Stimulated activated memory B cell treated with anti-CD40 and anti-IgM and Interleukin-4, amounts not matched to agents 10 μg/mL and 1 μg/mL and 100 μg/mL, for 72 hours (primary cell): ENCODE measurements at regions not wholly inside any gene's neighbourhood (a gene's known extent, or its start where the extent isn't known, plus 50 kb on each side); places are given as distances from the start of the nearest gene placed in this dataset.
"Not testable (repeated sequence)": the region's sequence is repeated elsewhere in the genome, so short reads cannot be mapped to it uniquely, and the experiment has no call there.

Source experiments
- ATAC-seq: fragments of 150-1000 bp; cut with Tn5 transposase; 2 replicates; pipeline ENCODE4 v1.10.0; 2021
- H3K27ac Mint-ChIP-seq: one replicate; pipeline ENCODE4 v1.8.0; 2022; ENCODE audit warnings: mild to moderate bottlenecking, mixed read lengths
- H3K27me3 Mint-ChIP-seq: one replicate; pipeline ENCODE4 v1.8.0; 2022; ENCODE audit warnings: mixed read lengths
- H3K36me3 Mint-ChIP-seq: one replicate; pipeline ENCODE4 v1.8.0; 2022; ENCODE audit warnings: mixed read lengths
- H3K4me1 Mint-ChIP-seq: one replicate; pipeline ENCODE4 v1.8.0; 2022; ENCODE audit warnings: mixed read lengths
- H3K4me3 Mint-ChIP-seq: one replicate; pipeline ENCODE4 v1.8.0; 2022; ENCODE audit warnings: mild to moderate bottlenecking, moderate library complexity, mixed read lengths
- H3K9me3 Mint-ChIP-seq: one replicate; pipeline ENCODE4 v1.8.0; 2022; ENCODE audit warnings: mixed read lengths

DNA sequence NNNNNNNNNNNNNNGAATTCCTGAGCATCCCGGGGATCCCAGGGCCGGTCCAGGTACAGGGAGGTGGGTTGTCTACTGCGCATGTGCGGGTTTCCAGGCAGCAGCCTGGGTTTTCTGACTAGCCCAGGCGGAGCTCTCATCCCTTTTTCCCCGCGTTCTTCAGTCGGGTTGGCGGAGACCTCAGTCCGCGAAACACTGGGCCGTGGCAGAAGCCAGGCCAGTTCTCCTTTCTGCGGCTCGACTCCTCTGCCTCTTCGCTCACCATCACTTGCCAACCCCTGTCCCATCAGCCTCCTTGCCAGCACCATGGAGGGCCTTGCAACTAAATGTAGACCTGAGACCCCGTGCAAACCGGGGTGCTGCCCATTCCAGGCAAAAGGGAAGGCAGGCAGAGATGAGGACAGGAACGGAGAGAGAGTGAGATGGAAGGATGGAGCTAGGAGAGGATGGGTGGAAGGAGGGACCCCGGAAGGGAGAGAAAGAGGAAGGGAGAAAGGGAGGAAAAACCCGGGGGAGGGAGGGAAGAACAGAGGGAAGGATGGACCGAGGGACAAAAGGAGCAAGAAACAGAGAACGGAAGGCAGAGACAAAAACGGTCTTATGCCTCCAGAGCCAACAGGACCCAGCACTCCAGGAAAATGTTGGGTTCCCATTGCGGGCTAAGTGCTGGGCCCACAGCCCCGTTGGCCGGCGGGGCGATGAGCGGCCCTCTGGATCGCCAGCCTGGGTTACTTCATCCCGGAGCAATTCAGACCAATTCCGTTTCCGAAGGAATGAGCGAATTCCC is 445.4 kb upstream of the DEFB115 start:
- no peaks in the 10 kb centered on the region for H3K36me3 Mint-ChIP-seq
- peaks cover 8% of the 10 kb centered on the region for H3K27me3 Mint-ChIP-seq
- no peak overlapping the region for H3K27ac Mint-ChIP-seq
- H3K9me3 Mint-ChIP-seq = peaks cover 8% of the 10 kb centered on the region
- ATAC-seq = peak; percentile 74
- H3K4me3 Mint-ChIP-seq = no peak overlapping the region
- H3K4me1 Mint-ChIP-seq = no peaks in the 10 kb centered on the region

GRCh38 chr20:30812739-30813411 is 444.6 kb upstream of the DEFB115 start:
- no peak overlapping the region for H3K27ac Mint-ChIP-seq
- ATAC-seq = no peak
- no peak overlapping the region for H3K4me3 Mint-ChIP-seq
- H3K9me3 Mint-ChIP-seq = peaks cover 8% of the 10 kb centered on the region
- no peaks in the 10 kb centered on the region for H3K36me3 Mint-ChIP-seq
- peaks cover 8% of the 10 kb centered on the region for H3K27me3 Mint-ChIP-seq
- H3K4me1 Mint-ChIP-seq = no peaks in the 10 kb centered on the region

DNA sequence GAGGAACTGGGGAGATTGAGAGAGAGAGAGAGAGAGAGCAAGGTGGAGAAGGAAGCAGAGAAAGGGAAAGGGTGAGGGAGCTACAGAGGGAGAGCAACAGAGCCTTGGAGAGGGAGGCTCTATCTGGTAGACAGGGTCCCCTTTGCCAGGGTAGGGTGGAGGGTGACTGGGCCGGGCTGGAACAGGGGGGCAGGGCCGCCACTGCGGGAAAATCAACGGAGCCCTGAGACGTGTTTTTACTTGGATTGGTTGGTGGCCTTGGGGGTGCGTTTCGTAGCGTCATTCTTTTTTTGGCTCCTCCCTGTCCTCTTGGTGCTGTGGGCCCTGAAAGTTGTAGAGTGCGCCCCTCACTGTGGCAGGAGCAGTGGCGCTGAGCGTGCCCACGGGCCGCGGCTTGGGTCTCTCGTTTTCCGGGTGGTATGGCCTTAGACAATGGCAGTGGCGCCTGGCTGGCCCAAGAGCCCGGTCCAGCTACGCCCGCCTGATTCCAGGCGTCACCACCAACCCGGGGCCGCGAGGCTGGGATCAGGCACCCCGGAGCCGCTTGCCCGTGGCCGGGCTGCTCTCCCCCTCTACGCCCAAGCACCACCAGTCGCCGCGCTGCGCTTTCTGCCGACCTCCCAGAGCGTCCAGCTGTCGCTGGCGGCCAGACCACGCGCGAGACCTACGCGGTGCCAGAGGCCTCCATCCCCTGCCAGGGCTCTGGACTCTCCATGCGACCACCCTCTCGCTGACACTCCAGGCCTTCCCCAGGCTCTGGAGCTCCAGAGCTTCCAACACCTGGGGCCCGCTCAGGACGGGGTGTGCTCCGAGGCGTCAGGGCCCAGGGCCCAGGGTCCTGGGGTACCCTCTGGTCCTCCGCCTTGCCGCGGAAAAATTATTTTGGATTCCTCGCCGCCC is 443.8 kb upstream of the DEFB115 start:
- H3K9me3 Mint-ChIP-seq, H3K4me3 Mint-ChIP-seq, H3K4me1 Mint-ChIP-seq, H3K36me3 Mint-ChIP-seq, H3K27me3 Mint-ChIP-seq, H3K27ac Mint-ChIP-seq: not testable (repeated sequence)
- ATAC-seq = peak; percentile 66

DNA sequence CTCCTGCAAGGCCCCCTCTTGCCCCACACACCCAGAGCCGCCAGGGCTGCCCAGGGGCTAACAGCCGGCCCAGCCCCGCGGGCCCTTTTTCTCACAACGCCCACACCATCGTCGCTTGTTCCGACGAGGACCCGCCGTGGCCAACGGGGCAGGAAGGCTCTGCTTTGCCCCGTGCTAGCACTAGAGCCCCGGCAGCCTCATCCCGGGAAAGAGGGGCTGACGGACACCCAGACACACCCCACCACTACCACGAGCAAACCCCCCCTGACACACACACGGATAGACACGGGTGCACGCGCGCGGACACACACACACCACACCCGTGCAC is 443.2 kb upstream of the DEFB115 start:
- not testable (repeated sequence) for H3K36me3 Mint-ChIP-seq, H3K9me3 Mint-ChIP-seq, H3K27ac Mint-ChIP-seq, H3K4me1 Mint-ChIP-seq, H3K27me3 Mint-ChIP-seq, H3K4me3 Mint-ChIP-seq
- peak; percentile 48 for ATAC-seq

DNA sequence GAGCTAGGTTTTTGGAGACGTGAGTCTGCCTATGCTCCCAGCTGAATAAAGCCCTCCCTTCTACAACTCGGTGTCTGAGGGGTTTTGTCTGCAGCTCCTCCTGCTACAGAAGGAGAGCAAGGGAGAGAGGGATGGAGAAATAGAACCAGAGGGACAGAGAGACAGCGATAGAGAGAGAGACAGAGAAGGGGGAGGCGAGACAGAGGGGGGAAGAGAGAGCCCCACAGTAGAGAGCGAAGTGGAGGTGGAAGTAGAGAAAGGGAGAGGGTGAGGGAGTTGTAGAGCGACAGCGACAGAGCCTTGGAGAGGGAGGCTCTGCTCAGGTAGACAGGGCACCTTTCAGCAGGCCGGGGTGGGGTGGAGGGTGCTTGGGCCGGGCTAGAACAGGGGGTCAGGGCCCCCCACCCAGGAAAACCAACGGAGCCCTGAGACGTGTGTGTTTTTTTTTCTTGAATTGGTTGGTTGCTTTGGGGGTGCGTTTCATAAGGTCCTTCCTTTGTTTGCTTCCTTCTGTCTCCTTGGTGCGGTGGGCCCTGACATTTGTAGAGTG is 442.4 kb upstream of the DEFB115 start:
- H3K9me3 Mint-ChIP-seq, H3K36me3 Mint-ChIP-seq, H3K27ac Mint-ChIP-seq, H3K4me1 Mint-ChIP-seq, H3K4me3 Mint-ChIP-seq, H3K27me3 Mint-ChIP-seq: not testable (repeated sequence)
- peak; percentile 37 for ATAC-seq

DNA sequence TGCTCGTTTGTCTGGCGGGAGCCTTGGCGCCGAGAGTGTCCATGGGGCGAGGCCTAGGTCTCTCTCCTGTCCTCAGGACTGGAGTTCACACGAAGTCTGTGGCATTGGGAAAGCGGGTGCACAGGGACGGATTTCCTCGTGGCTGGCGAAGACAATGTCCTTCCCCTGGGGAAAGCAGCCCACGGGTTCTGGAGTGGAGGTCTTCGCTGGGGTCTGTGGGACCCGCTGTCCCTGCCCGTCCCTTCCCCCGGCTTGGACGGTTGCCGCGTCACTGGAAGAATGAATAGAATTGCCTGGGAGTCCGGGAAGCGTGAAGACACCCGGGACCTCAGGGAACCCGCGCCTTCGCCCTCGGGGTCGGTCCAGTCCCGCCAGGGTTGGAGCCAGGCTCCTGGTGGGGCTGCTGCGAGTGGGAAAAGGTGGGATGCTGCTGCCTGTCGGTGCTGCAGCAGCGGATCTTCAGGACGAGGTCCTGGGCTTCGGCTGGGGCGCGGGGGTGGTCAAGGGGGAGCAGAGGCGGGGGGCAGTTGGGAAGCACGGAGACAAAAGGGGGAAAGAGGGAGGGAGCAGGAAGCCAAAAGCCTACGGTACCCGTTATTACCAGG is 441.8 kb upstream of the DEFB115 start:
- Mint-ChIP-seq H3K4me3 (no peak overlapping the region), H3K36me3 (no peaks in the 10 kb centered on the region), H3K27ac (no peak overlapping the region), H3K4me1 (no peaks in the 10 kb centered on the region), H3K27me3 (peaks cover 8% of the 10 kb centered on the region), H3K9me3 (peaks cover 8% of the 10 kb centered on the region)
- ATAC-seq = peak; percentile 43

DNA sequence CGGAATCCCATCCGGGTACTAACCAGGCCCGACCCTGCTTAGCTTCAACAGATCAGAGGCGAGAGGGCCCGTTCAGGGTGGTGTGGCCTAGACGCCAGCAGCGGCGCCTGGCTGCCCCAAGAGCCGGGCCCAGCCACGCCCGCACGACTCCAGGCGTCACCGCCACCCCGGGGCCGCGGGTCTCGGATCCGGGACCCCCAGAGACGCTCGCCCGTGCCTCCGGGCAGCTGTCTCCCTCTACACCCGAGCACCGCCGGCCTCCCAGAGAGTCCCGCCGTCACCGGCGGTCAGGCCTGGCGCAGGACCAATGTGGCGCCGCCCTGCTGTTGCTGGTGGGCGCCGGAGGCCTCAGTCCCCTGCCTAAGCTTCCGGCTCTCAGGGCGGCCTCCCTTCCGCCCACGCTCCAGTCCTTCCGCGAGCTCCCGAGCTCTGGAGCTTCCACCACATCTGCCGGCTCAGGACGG is 441.2 kb upstream of the DEFB115 start:
- Mint-ChIP-seq H3K27me3 (peaks cover 8% of the 10 kb centered on the region), H3K9me3 (peaks cover 8% of the 10 kb centered on the region), H3K36me3 (no peaks in the 10 kb centered on the region), H3K4me3 (no peak overlapping the region), H3K4me1 (no peaks in the 10 kb centered on the region), H3K27ac (no peak overlapping the region)
- peak; percentile 45 for ATAC-seq

- not testable (repeated sequence) for H3K4me1 Mint-ChIP-seq, H3K36me3 Mint-ChIP-seq, ATAC-seq, H3K9me3 Mint-ChIP-seq, H3K27ac Mint-ChIP-seq, H3K27me3 Mint-ChIP-seq, H3K4me3 Mint-ChIP-seq
Observed at GRCh38 chr20:30821615-30822014, 435.8 kb upstream of the DEFB115 start.

GRCh38 chr20:30824666-30825065 is 432.8 kb upstream of the DEFB115 start:
- H3K4me1 Mint-ChIP-seq, H3K27ac Mint-ChIP-seq, H3K4me3 Mint-ChIP-seq, ATAC-seq, H3K36me3 Mint-ChIP-seq, H3K9me3 Mint-ChIP-seq, H3K27me3 Mint-ChIP-seq: not testable (repeated sequence)

GRCh38 chr20:30845923-30846322 is 411.5 kb upstream of the DEFB115 start:
- ATAC-seq, H3K4me3 Mint-ChIP-seq, H3K9me3 Mint-ChIP-seq, H3K27me3 Mint-ChIP-seq, H3K36me3 Mint-ChIP-seq, H3K27ac Mint-ChIP-seq, H3K4me1 Mint-ChIP-seq: not testable (repeated sequence)

GRCh38 chr20:30868271-30868670 is 389.2 kb upstream of the DEFB115 start:
- not testable (repeated sequence) for H3K27me3 Mint-ChIP-seq, H3K4me3 Mint-ChIP-seq, H3K27ac Mint-ChIP-seq, H3K4me1 Mint-ChIP-seq, H3K36me3 Mint-ChIP-seq
- H3K9me3 Mint-ChIP-seq = peaks cover 15% of the 10 kb centered on the region
- peak; percentile 34 for ATAC-seq

- not testable (repeated sequence) for ATAC-seq, H3K27ac Mint-ChIP-seq, H3K27me3 Mint-ChIP-seq, H3K36me3 Mint-ChIP-seq, H3K4me3 Mint-ChIP-seq, H3K4me1 Mint-ChIP-seq
- H3K9me3 Mint-ChIP-seq = peaks cover 20% of the 10 kb centered on the region
Observed at GRCh38 chr20:30871127-30871526, 386.3 kb upstream of the DEFB115 start.

DNA sequence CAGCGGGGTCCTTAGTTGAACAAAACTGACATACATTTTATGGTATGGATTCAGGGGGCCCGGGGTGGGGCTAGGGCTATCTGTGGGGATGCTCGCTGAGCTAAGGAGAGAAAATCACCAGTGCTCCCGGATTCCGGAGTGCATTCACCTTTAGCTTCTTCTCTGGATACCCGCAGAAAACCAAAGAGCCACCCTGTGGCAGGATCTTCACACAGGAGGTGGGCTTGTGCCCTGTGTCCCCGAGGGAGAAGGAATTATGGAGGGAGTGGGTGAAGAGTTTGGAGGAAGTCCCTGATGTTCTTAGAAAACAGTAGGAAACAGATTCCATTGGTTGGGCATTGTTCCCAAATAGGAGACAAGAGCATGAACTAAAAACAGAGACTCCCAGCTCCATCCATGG is 385.2 kb upstream of the DEFB115 start:
- ATAC-seq, H3K27me3 Mint-ChIP-seq, H3K27ac Mint-ChIP-seq, H3K36me3 Mint-ChIP-seq, H3K4me3 Mint-ChIP-seq, H3K4me1 Mint-ChIP-seq: not testable (repeated sequence)
- peaks cover 24% of the 10 kb centered on the region for H3K9me3 Mint-ChIP-seq

- H3K36me3 Mint-ChIP-seq, ATAC-seq, H3K4me3 Mint-ChIP-seq, H3K27ac Mint-ChIP-seq, H3K27me3 Mint-ChIP-seq, H3K4me1 Mint-ChIP-seq: not testable (repeated sequence)
- H3K9me3 Mint-ChIP-seq = peaks cover 24% of the 10 kb centered on the region
Observed at GRCh38 chr20:30875868-30876267, 381.6 kb upstream of the DEFB115 start.

DNA sequence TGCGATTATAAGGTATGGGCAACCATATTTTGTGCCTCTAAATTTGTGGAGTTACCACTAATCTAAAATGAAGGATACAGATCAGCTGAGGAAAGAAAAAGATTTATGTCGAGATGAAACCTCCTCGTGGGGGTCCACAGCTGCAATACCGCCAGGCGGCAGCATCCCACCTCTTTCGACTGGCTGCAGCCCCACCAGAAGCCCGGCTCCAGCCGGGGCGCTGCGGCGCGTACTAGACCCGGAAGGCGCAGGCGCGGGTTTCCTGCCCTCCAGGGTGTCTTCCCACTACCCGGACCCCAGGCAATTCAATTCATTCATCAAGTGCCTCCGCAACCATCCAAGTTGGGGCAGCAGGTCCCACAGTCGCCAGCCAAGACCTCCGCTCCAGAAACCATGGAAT is 366.1 kb upstream of the DEFB115 start:
- not testable (repeated sequence) for H3K9me3 Mint-ChIP-seq, H3K27ac Mint-ChIP-seq, H3K4me1 Mint-ChIP-seq, ATAC-seq, H3K36me3 Mint-ChIP-seq, H3K4me3 Mint-ChIP-seq
- H3K27me3 Mint-ChIP-seq = peaks cover 36% of the 10 kb centered on the region
